Neural progenitor cell (in vitro differentiated cells): ENCODE measurements at regions not wholly inside any gene's neighbourhood (a gene's known extent, or its start where the extent isn't known, plus 50 kb on each side); places are given as distances from the start of the nearest gene placed in this dataset.

Source experiments
- CTCF ChIP-seq: fragments of 200-600 bp; sonication (generic); IDR thresholded peaks from 2 replicates; pipeline ENCODE4 v1.5.1; 2017; ENCODE audit warnings: antibody characterized with exemption, mild to moderate bottlenecking
- EZH2 ChIP-seq: fragments of 200-600 bp; sonication (generic); IDR thresholded peaks from 2 replicates; pipeline ENCODE4 v1.6.1; 2017; ENCODE audit warnings: antibody characterized with exemption, mild to moderate bottlenecking, moderate library complexity

GRCh38 chr18:60755134-60755533 is 382.6 kb upstream of the MC4R start:
- TF ChIP-seq EZH2 (no peak), CTCF (no peak)
